ENCODE measurements at regions not wholly inside any gene's neighbourhood (a gene's known extent, or its start where the extent isn't known, plus 50 kb on each side); places are given as distances from the start of the nearest gene placed in this dataset.
"Not testable (repeated sequence)": the region's sequence is repeated elsewhere in the genome, so short reads cannot be mapped to it uniquely, and the experiment has no call there.

DNA sequence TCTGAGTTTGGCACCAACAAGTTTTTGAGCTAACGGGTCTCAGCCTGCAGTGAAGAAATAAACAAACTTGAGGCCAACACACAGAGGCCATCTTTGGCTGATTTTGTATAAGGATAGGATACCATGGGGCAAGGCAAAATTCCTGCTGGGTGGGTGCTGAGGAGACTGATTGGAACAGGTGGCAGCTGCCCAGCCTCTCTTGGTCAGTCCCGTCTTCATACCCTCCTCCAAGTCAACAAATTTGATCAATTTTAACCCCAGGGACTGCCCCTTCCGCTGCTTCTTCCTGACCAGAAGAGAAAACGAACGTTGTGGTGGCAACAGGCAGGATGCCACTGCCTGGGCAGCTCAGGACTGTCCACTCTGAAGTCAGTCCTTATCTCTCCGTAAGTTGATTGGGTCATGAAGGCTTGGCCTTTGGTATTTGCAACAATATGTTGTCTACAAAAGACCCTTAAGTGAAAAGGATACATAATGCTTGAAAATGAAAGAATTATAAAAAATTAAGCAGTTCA is 139.3 kb downstream of the SPP2 start:
- no peak for DNase-seq (ENCODE audit: low read depth)

DNA sequence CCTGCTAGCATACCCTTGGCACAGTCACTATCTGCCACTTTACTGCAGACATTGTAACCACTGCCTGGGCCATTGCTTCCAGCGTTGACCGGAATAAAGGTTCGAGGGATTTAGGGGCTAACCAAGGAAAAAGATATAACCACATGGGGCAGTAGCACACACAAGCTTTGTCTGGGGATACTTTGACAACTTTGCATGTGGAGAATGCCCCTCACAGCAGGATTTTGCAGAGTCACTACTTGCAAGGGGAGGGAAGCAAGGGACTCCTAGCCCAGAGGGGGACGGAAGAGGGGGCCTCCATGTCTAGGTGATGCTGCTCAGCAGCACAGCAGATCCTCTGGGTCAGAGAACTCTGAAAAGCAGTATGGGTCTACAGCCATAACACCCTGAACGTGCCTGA is 138.7 kb downstream of the SPP2 start:
- no peak for DNase-seq (ENCODE audit: low read depth)

DNA sequence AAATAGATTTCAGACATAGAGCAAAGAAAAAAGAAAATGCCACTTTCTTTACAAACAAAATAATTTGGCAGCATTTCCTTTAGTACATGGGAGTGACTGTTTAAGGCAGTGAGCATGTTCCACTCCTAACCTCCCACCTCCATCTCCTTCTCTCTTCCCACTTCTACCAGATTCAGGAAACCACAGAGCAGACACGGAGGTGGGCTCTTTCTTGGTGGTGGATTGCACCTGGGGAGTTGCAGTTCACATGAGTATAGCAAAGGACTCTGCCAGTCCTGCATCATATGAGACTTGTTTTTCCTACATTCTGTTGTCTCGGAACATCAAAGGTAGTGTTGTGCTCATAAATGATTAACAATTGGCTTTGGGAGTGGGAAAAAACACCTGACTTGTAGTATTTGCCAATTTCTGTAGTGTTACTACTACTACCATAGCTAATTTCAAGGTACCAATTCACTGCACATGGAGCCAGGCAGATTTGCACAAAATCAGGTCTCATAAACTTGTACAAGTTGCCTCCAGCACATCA is 137.2 kb downstream of the SPP2 start:
- DNase-seq (ENCODE audit: low read depth) = no peak

DNA sequence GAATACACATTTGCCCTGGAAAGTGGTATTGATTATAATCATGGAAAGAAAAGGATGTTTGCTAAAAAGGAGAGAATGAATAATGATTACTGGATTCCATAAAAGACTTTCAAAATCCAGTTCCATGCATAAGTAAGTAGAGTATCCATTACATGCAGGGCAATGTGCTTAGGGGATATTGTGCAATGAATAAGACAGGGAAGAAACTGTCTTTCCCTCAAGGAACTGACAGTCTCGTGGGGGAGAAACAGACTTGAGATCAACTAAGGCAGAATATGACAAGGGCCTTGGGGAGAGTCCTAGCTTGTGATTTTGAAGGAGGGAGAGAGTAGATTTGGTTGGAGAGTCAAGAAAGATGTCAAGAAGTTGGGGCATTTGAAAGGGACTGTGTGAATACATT is 130.6 kb downstream of the SPP2 start:
- DNase-seq (ENCODE audit: low read depth) = no peak

DNA sequence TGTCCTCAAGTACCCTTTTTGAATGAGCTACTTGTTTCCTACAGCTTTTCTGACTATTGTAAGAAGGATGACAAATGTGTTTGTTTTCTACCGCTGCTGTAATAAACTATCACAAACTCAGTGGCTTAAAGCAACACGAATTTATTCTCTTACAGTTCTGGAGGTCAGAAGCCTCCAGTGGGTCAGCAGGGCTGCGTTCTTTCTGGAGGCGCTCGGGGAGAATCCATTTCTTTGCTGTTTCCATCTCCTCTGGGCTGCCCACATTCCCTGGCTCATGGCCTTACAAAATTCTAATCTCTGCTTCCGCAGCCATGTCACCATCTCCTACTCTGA is 128.5 kb downstream of the SPP2 start:
- DNase-seq (ENCODE audit: low read depth) = no peak

DNA sequence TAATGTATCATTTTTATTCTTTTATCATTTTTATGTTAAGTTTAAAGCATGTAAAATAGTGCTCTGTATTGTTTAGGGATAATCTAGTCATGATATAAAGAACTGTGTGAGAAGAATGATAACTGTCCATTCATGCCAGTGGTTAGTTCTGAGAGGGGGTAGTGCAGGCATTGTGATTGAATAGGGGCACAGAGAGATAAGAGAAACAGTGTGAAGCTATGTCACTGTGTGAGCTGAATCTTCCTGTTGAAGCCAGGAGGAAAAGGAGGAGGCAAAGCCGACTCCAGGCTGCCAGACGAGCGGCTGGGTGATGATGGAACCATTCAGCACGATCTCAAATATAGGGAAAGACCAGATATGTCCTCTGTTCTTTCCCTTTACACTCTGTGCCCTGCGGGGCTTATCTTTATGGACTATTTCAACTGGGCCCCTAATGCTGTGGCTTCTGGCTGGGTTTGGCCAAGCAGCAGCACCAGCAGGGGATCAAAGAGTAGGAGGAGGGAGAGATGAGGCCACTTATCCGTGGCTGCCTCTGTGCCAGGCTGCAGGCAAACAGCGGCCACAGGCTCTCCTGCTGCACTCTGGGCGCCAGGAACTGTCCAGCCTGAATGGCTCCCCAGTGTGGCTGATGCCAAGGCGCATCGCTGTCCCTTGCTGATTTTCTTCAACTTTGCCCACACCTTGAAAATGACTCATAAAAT is 128.0 kb downstream of the SPP2 start:
- no peak for DNase-seq (ENCODE audit: low read depth)

DNA sequence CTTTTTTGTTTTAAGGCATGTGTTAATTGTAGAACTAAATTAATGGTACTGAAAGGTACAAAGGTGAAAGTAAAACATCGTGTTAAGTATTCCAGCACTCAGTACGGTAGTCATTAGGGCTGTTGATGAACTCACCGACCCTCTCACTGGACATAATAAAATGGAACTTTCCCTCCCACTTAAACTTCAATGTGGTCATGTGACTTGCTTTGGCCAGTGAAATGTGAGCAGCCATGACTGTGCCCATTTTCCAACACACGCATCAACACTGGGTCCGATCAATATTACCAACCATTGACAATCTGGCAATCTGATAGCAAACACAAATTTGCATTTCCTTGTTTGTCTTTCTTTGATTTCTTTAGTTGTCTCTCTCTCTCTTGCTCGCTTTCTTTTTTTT is 125.1 kb downstream of the SPP2 start:
- DNase-seq (ENCODE audit: low read depth) = no peak

DNA sequence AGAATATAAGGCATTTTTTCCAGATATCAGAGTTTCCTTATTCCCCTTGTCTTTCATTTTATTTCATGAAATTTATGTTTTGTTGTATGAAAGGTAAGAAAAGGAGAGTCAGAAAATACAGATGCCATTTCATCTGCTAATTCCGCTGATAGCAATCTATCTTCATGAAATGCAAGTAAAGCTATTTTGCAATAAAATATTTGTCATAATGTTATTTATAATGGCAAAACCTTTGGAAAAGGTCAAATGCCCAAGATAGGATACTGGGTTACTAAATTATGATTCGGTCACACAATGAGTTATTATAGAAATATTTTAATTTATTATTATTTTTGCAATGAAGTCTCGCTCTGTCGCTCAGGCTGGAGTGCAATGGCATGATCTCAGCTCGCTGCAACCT is 124.2 kb downstream of the SPP2 start:
- DNase-seq (ENCODE audit: low read depth) = no peak

DNA sequence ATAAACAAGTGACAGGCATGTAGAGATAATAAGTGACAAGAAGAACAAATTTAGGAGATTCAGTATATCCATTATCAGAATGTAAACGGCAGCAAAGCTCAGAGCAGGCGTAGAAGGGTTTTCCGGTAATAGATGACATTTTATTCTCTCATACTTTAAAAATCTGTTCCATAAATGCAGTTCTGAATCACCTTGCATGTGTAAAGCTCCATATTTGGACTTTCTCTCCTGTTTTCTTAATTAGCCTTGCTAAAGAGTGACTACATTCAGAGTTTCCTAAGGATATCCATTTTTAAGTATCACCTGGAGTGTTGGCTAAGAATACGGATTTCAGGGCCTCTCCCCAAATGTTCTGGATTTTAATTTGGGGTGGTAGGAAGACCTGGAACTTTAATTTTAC is 122.0 kb downstream of the SPP2 start:
- no peak for DNase-seq (ENCODE audit: low read depth)

DNA sequence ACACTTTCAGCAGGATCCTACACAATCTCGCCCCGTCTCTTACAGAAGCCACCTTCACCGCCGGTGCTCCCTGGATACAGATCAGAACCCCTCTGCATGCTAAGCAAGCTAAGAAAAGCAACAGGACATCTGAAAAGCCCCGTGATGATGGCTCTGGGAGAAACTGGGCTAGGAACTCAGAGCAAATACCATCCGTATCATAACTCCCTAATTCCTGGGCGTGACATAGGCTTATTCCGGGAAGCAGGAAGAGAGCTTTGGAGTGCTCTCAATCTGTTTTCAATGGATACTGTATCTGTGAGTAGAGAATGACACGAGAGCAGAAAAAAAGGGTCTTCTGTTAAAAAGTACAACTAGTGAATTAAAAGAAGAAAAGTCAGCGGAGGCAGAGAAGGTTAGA is 121.6 kb downstream of the SPP2 start:
- DNase-seq (ENCODE audit: low read depth) = no peak

DNA sequence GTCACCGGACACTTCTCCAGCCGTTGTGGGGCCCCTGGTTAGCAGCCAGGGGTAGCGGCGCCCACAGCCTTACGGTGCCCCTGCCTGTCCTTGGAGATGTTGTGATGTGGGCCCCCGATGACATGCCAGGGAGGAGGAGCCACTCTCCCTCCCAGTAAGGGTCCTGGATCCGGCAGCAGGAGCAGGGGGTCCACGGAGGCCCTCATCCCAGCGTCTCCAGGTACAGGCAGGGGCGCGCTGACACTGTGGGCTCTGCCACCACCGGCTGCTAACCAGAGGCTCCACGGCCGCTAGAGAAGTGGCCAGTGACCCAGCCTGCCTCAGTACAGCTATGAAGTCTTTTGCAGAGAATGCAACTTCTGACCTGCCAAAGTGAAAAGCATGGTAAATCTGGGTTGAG is 121.2 kb downstream of the SPP2 start:
- DNase-seq (ENCODE audit: low read depth) = no peak

DNA sequence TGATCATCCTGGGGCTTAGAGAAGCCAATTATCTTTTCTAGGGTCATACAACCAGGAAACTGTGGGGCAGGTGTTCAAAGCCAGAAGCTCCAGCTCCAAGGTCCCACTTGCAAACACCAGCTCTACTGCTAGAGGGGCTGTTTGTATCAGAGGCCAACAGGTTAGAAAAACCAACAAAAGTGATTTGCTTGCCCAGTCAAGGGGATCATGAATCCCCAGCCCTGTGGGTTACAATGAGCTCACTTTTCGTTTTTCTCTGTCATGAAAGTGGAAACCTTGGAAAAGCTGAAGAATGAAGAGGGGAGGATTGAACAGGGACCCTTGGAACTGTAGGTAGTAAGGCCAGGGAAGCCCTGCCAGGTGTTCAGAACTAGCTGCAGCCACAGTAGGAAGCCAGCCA is 119.2 kb downstream of the SPP2 start:
- DNase-seq (ENCODE audit: low read depth) = no peak

DNA sequence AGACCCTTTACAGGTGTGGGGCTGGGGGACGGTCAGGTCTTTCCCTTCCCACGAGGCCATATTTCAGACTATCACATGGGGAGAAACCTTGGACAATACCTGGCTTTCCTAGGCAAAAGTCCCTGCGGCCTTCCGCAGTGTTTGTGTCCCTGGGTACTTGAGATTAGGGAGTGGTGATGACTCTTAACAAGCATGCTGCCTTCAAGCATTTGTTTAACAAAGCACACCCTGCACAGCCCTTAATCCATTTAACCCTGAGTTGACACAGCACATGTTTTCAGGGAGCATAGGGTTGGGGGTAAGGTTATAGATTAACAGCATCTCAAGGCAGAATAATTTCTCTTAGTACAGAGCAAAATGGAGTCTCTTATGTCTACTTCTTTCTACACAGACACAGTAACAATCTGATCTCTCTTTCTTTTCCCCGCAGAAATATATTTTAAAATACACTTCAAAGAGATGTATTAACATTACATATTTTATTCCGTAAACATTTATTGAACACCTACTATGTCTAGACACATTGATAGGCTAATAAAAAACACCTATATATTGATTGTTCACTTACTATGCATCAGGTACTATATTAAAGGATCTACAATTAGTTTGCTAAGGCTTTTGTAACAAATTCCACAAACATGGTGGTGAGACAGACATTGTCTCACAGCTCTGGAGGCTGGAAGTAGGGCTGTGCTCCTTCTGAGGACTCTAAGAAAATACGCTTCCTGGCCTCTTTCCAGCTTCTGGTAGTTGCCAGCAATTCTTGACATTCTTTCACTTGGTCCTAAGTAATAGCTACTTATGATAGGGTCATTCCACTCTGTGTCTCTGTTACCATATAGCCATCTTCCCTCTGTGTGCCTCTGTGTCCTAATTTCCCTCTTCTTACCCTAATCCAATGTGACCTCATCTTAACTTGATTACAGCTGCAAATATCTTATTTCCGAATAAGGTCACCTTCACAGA is 118.4 kb downstream of the SPP2 start:
- DNase-seq (ENCODE audit: low read depth) = not testable (repeated sequence)

DNA sequence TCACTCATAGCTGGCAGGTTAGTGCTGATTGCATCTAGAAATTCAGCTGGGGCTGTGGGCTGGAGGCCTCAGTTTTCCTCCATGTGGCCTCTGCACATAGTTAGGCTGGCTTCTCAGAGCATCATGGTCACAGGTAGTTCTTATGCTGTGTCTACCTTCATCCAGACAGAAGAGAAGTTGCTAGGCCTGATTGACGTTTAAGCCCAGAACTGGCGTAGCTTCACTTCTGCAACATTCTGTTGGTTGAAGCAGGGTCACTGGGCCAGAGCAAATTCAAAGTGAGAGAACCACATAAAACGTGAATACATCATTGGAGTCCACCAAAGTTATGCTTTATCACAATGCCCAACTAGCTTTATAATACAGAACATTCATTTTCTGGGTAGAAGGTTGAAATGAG is 116.0 kb downstream of the SPP2 start:
- no peak for DNase-seq (ENCODE audit: low read depth)

DNA sequence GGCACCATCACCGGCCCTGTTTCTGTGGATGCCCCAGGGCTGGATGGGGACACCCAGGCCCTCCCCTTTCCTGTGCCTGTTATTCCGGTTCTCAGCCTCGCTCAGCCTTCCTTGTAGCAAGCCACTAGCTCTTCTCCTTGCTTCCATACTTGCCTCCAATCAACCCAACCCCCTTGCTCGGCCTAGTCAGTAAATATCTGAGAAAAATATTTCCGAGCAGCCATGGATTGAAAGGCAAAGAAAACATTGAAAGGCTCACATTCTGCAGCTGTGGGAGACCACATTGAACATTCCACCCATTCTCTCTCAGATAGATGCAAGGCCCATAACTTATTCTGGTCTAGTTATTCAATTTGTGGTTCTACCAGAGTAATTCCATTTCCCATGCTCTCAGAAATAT is 114.9 kb downstream of the SPP2 start:
- DNase-seq (ENCODE audit: low read depth) = no peak

DNA sequence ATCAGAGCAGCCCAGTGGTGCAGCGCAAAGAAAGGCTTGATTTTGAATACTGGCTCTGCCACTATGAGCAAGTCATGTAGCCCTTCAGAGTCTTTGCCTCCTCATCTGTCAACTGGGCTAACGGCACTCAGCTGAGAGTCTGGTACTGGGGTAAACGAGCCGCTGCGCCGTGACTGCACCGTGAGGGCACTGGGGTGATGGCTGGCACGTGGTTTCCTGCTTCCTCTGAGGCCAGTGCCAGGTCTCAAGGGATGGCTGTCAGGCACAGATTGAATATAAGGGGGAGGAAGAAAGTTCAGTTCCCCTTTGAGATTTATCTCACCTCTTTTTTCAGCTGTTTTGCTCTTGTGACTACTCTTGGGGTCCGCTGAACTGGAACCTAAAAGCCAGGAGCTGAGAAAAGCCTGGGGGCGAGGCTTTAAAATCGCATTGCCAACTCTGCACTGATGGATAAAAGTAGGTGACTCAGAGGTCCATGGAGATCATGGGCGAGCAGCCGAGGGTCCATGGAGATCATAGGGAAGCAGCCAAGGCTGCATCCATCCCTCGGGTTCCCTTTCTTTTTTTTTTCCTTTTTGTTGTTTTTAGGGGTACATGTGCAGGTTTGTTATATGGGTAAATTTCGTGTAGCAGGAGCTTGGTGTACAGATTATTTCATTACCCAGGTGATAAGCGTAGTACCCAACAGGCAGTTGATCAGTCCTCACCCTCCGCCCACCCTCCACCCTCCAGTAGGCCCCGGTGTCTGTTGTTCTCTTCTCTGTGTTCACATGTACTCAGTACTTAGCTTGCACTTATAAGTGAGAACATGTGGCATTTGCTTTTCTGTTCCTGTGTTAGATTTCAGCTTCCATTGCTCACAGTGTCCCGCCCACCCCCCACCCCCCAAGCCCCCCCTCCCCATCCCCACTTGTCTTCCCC is 114.3 kb downstream of the SPP2 start:
- peak; percentile 6 for DNase-seq (ENCODE audit: low read depth)

DNA sequence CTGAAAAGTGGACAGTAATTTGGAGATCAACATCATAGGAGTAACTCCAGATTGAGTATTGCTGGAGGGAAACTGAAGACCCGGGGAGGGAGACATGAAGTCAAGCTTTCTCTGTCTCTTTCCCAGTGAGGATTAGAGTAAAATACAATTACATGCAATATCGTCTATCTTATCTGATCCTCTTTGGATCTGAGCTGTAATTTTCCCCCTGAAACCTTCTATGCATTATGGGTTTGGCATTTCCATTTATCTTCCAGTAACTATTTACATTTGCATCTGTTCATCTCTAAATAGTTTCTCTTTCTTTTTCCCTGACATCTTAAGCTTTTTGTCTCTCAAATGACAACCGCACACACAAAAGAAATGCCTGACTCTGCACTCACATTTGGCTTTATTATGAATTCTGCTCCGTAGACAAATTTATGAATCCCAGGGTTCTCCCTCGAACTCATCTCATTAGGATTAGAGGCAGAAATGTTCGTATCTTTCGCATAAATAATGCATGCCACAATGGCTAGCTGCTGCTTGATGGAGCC is 113.1 kb downstream of the SPP2 start:
- no peak for DNase-seq (ENCODE audit: low read depth)

DNA sequence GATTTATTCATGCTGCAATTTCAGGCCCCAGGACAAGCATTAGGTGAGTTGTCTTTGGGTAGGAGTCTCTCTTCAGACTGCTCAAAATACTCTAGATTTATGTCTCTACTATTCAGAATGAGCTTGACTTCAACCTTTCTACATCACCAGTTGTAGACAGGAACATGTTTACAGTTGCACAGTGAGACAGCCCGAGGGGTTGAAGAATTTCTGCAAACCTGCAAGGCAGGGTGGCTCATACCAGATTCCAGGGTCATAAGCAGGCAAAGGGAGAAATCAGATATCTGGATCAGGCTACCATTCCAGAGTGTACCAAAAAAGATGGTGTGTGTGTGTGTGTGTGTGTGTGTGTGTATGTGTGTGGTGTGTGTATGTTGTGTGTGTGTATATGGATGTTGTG is 112.4 kb downstream of the SPP2 start:
- no peak for DNase-seq (ENCODE audit: low read depth)

DNA sequence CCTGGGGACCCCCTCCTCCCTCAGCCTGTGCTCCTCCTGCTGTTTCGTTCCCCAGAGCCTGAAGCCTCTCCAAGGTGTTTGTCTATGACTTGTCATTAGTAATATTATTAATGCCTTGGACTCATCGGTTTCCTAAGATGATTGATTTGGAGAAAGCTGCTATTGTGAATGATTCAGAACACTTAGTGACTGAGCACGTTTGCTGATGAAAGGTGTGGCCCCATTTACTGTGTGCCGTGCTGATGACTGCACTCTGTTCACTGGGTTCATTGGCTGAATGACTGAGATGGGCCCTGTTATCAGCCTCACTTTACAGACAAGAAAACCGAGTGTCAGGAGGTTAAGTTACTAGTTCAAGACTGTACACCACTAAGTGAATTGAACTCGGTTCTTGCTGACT is 111.4 kb downstream of the SPP2 start:
- DNase-seq (ENCODE audit: low read depth) = no peak

DNA sequence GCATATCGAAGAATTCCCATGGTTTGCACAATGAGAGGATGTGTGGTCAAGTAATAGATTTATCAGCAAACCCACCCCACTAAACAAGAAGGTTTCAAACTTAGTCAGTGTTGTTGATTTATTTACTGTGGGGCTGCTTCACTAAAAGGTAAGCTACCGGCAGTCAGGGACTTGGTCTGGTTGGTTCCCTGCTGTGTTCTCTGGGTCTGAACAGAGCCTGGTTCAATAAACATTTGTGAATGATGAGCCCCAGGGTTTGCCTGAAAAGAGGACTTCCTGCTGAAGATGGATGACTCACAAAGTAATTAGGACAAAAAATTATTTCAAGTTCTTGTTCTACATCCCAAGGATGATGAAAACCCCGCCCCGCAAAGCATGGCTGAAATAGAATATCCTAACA is 108.3 kb downstream of the SPP2 start:
- DNase-seq (ENCODE audit: low read depth) = no peak

DNA sequence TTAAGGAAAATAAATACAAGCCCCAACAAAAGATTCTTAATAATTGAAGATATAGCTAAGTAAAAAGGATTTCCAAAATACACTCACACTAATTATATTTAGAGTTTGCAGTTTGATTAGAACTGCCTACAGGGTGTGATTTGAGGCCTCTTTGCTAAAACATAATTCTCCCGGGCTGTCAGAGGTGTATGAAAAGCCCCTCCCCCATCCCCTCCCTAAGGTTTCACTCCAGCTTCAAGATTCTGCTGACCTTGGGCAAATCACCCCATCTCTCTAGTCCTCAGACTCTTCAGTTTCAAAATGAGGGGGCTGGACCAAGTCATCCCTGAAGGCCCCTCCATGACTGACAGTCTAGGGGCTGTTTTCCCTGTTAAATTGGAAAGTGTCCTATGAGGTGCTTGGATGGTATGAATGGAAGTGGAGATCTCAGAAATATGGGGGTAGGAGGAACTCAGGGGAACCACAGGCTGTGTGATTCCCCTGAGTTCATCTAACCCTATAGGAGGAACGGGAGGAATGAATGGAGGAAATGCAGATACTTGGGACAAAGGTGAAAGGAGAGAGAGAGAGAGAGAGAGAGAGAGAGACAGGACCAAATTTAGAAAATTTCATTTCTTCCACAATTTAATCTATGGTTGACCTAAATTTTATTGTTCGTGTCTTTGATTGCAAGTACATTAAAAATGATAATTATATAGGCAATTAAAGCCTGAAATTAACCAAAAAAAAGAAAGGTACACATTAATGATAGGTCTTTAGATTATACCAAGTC is 107.5 kb downstream of the SPP2 start:
- no peak for DNase-seq (ENCODE audit: low read depth)

All from stimulated activated CD4-positive, alpha-beta T cell treated with anti-CD3 and anti-CD28 coated beads, Interleukin-2, amount 100 ng/mL, for 4 hours (primary cell).